GM21515 (cell line): ENCODE measurements at regions not wholly inside any gene's neighbourhood (a gene's known extent, or its start where the extent isn't known, plus 50 kb on each side); places are given as distances from the start of the nearest gene placed in this dataset.

Experiments
- ATAC-seq: cut with Tn5 transposase; IDR thresholded peaks from one replicate; pipeline ENCODE4 v1.9.1; 2021; ENCODE audit not compliant: unreplicated experiment

DNA sequence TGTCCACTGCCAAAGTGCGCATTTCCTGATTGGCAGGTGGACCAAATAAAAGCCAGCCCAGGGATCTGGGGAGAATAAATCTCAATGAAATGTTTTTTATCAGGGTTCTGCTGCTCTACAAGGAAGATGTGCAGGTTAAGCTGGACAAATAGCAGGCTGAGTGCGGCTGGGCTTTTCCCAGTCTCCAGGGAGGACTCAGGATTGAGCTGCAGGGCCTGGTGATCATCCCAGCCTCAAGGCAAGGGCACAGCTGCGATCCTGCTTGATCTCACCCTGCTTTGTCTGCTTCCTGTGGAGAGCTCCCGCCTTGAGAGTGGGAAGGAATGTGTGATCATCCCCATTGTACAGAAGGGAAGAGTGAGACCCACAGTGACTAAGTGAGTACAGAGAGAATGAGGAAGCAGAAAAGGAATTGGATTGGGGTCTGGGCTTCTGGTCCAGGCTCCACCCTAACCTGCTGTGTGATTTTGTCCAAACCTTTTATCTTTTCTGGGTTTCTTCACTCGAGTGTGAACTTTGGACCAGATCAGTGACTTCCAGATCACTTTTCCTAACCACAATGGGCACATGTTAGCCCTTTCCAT lies 75.3 kb upstream of the CRHR1 start:
- ATAC-seq = no peak

DNA sequence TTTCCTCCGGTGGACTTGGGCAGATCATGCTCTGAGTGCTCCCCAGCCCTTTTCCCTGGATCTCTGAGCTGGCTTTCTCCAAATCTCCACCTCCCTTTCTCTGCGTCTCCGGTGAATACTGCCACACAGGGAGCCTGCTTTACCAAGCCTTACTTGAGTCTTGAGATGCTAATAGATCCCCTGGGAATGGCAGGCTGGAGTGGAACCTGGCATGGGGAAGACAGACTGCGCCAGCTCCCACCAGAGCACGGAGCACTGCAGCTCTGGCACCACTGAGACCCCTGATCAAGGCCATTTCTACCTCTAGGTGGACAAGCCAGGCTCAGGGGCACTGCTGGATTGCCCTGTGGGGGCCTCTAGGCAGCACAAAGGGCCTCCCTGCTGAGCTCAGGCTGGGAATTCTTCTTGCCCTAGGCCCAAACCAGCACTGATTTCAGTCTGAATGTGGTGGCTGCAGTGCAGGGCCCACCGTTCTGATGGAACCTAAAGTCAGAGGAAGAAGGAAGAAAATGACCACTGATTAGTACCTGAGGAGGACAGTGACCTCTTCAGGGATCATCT lies 74.3 kb upstream of the CRHR1 start:
- no peak for ATAC-seq

GRCh38 chr17:45715787-45716186 lies 68.3 kb upstream of the CRHR1 start:
- ATAC-seq = no peak

DNA sequence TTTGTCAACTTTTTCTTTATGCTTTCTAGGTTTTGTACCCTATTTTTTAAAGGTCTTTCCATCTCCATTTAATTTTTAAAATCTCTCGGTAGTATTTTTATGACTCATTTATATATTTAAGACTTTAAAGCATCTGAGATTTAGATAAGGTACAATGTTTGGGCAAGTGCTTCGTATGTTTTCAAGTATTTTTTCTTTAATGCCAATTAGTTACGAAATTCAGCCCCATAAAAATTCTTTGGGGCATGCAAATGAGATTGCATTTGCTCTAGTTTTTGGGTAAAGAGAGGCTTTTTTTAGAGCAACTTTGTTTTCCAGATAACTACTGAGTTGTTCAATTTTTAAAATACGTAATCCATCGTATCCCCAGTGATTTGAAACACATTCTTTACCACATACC lies 65.3 kb upstream of the CRHR1 start:
- ATAC-seq = no peak

DNA sequence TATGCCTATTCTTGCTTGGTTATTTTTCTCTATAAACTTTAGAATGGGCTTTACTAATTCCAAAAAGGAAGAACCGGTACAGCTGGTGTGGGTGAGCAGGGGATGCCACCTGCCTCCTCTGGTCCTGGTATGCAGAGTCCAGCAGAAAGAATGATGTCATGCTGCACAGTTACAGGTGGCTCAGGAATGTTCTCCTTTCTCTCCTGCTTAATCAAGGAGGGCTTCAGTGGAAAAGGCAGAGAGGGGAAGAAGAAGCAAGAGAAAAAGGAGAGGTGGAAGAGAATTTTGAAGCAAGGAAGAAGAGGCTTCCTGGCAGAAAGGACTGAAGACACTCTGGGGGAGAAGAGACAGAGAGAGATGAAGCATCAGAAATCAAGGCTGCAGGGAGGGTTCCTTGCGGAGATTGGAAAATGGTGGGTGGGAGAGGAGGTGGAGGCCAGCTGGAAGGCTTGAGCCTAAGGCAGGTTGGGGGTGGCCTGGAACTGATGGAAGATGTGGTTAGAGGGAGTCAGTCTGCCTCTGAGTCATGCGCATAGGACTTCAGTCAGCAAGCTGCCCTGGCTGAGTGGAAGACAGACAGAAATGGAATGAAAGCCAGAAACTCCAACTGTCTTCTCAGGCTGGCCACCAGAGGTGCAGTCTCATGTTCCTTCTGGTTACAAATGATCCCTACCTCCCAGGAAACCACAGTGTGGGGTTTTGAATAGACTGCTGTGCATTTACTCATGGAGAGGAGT lies 64.6 kb upstream of the CRHR1 start:
- no peak for ATAC-seq

- ATAC-seq = no peak
Observed at GRCh38 chr17:45720386-45720785, 63.7 kb upstream of the CRHR1 start.

- ATAC-seq = no peak
Observed at GRCh38 chr17:45722161-45722560, 62.0 kb upstream of the CRHR1 start.

GRCh38 chr17:45729294-45729907 lies 54.7 kb upstream of the CRHR1 start:
- ATAC-seq = no peak

DNA sequence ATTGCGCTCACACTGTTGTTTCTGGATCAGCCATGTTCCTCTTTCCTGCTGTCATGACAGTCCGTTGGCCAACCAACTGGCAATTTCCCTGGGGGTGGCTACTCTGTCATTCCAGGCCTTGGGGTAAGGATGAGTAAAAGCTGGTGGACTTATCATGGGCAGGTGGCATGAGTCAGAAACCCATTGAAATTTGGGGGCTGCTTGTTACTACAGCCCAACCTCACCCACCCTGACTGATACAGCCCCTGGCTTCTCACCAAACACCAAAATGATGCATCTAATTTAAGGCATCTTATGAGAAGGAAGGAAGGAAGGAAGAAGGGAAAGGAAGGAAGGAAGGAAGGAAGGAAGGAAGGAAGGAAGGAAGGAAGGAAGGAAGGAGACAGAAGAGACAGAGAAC lies 53.9 kb upstream of the CRHR1 start:
- no peak for ATAC-seq

- no peak for ATAC-seq
Observed at GRCh38 chr17:45731459-45731858, 52.7 kb upstream of the CRHR1 start.

GRCh38 chr17:45732926-45733505 lies 51.1 kb upstream of the CRHR1 start:
- no peak for ATAC-seq

DNA sequence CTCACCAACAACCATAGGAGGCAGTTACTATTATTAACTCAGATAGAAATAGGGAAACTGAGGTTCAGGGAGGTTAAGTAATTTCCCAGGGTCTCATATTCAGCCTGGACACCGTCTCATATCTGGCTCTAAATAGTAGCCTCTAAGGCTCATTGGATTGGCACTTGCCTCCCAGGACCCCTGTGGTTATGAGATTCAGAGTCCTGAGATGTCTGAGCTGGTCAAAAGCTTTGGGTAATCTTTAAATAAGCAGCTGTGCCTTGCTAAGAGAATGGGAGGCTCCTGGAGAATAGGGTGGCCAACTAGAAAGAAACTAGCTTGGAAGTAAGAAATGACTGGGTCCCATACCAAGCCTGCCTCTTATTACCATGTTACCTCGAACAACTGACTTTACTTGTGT lies 50.3 kb upstream of the CRHR1 start:
- ATAC-seq = no peak
